ENCODE measurements at regions not wholly inside any gene's neighbourhood (a gene's known extent, or its start where the extent isn't known, plus 50 kb on each side); places are given as distances from the start of the nearest gene placed in this dataset.
"Not testable (repeated sequence)": the region's sequence is repeated elsewhere in the genome, so short reads cannot be mapped to it uniquely, and the experiment has no call there.

DNA sequence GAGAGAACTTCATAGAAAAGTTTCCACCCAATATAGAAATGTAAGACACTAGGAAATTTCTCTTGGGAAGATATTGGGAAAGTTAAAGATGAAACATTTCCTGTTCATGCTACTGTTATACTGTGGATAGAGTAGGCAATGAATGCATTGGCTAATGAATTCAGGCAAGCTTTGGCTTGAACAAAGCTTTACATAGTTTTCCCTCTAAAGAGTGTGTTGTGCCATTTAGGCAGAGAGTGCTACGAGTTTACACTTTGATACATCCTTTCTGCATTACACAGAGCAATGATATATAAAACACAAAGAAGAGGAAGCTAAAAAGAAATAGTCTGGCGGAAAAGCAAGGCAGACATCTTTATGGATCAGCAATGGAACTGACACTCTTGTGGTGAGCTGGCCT, 125.9 kb upstream of the SHH start:
- Histone ChIP-seq H3K4me3 (no peak overlapping the region), H3K27ac (no peak overlapping the region)

DNA sequence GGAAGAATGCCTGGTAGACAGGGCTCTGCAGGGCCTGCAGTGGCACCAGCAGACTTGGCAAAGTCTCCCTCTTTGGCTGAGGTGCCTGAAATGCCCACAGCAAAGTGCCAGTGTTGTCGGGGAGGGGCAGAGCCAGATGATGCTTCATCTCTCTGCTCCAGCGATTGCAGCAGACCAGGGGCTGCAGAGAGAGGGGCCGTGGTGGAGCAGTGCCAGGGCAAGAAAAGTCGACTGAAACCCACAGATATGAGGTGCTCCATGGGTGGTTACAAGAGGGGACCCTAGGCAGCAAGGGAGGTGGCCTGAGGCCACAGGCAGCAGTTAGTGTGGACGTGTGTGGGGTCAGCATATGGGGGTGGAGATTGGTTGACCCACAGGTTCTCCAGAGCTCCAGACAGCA, 123.5 kb upstream of the SHH start:
- Histone ChIP-seq H3K4me3 (no peak overlapping the region), H3K27ac (no peak overlapping the region)

DNA sequence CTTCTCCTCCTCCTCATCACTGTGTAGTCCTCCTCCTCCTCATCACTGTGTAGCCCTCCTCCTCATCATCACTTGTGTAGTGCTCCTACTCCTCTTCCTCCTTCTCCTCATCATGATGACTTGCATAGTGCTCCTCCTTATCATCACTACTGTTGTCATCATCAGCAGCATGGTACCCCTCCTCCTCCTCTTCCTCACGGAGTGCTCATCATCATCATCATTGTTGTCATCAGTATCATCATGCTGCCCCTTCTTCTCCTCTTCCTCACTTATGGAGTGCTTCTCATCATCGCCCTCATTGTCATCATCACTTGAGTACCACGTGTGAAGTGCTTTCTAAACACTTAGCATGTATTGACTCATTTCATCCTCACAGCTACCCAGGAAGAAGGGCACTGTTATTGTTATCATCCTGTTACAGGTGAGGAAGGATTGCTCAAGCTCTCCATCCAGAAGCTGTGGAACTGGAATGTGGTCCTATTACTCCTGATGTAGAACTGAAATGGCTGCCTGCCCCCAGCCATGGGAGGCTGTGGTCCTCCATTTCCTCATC, 122.8 kb upstream of the SHH start:
- Histone ChIP-seq H3K4me3 (no peak overlapping the region), H3K27ac (no peak overlapping the region)

DNA sequence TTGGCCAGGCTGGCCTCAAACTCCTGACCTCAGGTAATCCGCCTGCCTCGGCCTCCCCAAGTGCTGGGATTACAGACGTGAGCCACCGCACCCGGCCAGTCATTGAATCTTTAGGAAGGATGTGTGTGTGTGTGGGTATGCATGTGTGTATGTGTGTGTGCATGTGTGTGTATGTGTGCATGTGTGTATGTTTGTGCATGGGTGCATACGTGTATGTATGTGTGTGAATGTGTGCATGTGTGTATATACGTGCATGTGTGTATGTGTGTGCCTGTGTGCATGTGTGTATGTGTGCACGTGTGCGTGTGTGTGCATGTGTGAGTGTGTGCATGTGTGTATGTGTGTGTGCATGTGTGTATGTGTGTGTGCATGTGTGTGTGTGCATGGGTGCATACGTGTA, 120.1 kb upstream of the SHH start:
- not testable (repeated sequence) for H3K4me3 ChIP-seq, H3K27ac ChIP-seq

DNA sequence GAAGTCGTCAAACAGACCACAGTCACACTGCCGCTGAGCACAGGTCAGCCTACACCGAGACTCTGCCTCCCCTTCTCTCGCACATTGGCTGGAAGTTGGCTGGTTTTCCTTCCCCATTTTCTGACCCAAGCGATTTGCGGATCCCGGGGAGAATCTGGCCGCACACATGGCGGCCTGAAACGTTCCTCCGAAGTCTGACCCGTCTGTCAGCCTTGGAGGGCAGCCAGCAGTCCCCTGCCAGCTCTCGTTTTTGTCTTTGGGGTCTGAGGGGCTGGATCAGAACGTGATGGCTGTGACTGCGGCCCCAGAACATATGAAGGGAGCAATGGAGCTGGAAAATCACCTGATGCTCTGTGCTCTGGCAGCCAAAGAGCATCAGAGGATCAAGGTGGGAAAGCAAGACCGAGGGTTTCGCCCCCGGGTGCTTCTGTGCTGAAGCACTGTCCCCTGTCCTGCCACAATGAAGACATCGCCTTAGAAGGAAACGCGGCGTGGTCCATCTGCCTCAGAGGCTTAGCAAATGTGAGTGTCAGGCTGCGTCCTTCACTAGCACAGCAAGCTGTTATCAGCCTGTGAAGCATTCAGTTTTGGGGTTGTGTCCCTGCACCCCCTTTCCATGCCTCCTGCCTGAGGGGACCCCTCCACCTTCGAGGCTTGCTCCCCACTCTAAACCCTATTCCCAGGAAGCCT, 119.3 kb upstream of the SHH start:
- no peak overlapping the region for H3K27ac ChIP-seq
- no peak overlapping the region for H3K4me3 ChIP-seq

DNA sequence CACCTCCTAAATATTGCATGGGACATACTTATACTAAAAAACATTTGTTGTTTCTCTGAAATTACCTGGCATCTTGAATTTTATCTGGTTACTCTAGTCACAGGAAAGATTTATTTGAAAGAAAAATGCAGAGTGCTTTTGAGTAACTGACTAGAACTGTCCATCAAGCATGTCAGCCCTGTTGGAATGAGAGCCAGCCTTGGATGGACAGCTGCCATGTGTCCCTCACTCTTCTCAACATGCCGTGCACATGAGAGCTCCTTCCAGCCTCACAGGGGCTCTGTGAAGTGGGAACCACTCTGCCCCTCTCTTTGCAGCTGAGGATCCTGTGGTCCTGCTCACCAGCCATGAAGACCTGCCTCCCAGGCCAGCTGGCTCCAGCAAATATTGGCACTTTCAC, 118.3 kb upstream of the SHH start:
- Histone ChIP-seq H3K4me3 (no peak overlapping the region), H3K27ac (no peak overlapping the region)

DNA sequence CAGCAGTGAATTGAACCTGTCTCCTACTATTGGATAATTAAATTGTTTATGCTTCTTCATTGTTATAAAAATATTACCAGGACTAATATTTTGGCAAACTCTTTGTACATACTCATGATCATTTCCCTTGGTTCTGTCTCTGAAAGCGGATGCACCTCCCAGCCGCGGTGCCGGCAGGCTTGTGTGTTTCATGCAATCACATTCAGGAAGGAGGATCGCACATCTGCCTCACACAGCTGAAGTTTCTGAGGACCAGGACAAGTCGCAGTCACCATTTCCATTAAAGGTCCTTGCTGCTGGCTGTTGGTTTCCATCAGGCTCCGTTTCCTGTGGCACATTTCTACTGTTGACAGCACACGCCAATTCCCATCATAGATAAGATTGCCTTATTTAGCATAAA, 117.8 kb upstream of the SHH start:
- Histone ChIP-seq H3K27ac (no peak overlapping the region), H3K4me3 (no peak overlapping the region)

DNA sequence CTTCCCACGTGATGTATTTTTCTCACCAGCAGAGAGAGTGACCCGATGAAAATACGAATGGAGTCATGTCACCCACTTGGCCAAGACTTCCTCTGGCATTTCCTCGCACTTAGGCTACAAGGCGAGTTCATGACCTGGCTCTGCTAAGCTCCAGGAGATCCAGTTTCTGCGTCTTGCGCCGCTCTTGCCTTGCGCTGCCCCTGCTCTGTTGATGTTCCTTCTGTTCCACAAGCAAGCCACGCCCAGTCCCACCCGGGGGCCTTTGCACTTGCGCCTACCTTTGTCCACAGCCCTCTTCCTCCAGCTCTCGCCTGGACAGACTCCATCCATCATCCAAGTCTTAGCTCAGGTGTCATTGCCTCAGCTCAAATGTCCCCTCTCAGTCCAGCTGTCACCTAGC, 116.3 kb upstream of the SHH start:
- H3K27ac ChIP-seq = no peak overlapping the region
- H3K4me3 ChIP-seq = no peak overlapping the region

DNA sequence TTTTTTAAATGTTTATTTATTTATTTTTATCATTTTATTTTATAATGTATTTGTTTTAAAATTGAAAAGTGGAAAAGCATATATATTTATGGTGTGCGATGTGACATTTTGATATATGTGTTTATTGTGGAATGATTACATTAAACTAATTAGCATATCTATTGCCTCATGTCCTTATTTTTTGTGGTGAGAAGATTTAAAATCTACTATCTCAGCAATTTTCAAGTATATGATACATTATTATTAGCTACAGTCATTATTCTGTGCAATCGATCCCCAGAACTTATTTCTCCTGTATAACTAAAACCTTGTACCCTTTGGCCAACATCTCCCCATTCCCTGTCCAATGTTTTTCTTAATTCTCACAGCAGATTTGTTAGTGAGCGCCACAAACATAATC, 115.6 kb upstream of the SHH start:
- no peak overlapping the region for H3K27ac ChIP-seq
- H3K4me3 ChIP-seq = no peak overlapping the region

DNA sequence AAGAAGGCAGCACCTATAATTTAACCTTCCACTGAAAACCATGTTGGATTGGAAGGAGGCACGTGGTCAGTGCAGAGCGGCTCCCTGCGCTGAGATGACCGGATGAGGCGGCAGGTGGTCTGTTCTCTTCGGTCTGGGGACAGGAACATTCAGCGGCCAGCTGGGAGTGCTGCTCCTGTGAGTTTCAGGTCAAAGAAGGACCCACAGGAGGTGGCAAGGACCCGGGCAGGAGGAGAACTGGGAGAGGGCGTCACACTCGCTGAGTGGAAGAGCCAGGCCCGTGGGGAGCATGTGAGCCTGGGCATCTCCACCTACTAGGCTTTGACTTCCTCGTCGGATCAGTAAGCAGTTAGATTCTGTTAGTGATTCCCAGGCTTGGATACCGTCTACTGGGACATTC, 113.4 kb upstream of the SHH start:
- Histone ChIP-seq H3K4me3 (no peak overlapping the region), H3K27ac (no peak overlapping the region)

DNA sequence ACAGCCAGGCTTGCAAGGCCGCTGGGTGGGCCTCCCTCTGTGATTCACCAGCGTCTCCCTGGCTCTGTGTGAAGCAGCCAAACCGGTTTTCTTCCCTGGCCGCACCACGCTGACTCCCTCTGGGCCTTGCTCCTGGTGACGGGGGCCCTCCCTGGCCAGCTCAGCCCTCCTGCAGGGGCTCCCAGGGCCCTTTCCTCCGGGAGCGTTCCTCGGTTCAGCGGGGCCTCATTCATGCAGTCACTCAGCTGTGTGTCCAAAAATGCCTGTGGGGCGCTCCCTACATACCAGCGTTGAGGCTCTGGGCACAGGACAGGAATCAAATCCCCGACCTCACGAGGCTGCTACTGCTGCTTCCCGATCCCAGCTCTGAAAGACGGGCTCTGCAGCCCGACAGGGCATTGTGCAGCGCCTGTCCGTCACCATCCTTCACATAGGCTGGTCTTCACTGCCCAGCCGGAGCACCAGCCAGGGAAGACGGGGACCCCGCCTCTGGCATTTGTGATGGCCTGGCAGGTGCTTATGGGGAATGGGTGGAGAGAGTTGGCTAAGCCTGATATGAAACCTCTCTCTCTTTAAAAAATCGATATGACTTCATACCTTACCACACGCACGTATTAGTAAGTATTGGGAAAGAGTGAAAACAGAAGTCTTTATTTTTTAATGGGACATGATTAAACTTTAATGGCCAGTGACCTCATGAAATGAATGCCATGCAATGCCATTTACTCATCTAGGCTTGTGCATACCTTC, 110.0 kb upstream of the SHH start:
- Histone ChIP-seq H3K27ac (peak overlapping the region in 1 of 21 experiments; percentile 50), H3K4me3 (no peak overlapping the region)

DNA sequence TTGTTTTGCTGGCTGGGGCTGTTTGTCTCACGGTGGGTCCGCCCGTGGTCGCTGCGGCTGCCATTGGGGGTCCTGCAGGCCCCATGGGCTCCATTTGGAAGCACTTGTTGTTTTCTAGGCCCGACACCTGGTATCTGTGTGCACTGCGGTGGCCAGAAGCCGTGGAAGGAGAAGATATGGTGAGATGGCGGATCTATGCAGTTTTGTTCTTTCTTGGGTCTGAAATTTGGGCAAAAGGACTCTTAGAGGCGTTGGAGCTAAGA, 109.5 kb upstream of the SHH start:
- Histone ChIP-seq H3K4me3 (no peak overlapping the region), H3K27ac (peak overlapping the region in 1 of 21 experiments; percentile 50)

DNA sequence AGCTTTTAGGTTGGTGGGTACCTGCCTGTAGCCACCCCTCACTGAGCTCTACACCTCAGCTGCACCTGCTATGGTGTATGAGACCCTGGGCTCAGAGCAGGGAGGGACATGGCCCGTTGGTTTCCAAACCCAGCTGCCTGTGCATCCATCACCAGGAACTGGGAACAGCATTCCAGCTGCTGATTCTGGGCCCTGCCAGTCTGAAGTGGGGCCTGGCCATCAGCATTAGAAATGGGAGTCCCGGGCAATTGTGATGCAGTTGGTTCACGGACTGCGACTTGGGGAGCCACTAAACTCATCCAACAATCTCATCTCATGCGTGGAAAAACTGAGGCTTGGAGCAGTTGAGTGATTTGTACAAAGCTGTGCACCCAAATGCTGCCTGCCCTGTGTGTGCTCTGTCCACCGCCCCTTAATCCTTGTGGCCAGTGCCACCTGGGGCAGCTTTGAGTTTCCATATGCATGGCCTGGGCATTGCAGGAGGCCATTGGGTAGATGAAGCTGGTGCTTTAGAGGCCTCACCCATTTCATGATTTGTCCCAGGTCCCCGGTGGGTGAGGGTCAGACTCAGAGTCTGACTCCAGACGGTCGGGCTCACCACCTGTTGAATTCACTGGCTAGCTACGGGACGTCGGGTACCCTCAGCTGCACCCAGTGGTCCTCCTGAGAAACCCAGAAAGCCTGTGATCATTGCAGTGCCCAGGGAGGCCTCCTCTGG, 109.0 kb upstream of the SHH start:
- H3K27ac ChIP-seq = no peak overlapping the region
- no peak overlapping the region for H3K4me3 ChIP-seq

DNA sequence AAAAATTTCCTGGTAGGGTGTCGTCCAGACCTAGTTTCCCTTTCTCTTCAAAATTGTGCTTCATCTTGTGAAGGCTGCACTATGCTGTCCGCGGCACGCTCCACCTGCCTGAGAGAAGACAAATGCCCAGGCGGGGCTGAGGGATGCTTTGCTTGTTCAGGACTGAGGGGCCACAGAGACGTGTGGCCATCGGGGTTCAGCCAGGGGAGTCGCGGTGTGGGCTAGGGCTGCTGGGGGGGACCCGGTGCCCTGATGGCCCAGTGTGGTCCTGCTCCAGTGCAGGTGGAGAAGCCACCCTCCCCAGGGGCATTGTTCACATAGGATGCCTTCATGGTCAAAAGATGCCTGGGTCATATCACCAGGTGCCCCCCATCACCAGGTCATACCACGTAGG, 107.8 kb upstream of the SHH start:
- H3K4me3 ChIP-seq = no peak overlapping the region
- no peak overlapping the region for H3K27ac ChIP-seq

DNA sequence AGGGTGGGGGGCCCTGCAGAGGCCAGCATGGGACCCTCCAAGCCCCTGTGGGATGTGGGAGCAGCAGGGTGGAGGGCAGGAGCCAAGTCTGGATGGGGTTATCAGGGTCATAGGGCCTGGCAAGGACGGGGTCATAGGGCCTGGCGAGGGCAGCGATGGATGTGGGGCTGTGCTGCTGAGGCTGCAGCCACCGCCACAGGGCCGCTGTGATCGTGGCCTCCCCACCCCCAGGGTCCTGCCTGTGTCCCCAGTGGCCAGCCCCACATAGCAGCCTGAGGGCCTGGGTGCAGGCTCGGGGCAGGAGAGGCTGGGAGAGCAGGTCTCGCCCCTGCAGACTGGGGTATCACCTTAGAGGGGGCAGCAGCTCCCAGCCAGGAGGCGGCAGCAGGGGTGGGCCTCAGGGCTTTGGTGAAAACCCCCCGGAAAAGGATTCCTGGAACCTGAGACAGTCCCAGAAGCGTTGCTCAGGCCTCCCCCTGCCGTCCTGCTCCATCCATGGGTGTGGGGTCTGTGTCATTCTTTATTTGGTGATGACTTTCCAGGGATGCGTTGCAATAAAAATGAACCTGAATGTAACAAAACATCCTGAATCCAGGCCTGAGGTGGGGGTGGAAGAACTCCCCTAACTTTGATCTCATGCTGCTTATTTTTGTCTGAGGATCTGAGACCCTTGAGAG, 107.3 kb upstream of the SHH start:
- H3K27ac ChIP-seq = no peak overlapping the region
- H3K4me3 ChIP-seq = no peak overlapping the region

DNA sequence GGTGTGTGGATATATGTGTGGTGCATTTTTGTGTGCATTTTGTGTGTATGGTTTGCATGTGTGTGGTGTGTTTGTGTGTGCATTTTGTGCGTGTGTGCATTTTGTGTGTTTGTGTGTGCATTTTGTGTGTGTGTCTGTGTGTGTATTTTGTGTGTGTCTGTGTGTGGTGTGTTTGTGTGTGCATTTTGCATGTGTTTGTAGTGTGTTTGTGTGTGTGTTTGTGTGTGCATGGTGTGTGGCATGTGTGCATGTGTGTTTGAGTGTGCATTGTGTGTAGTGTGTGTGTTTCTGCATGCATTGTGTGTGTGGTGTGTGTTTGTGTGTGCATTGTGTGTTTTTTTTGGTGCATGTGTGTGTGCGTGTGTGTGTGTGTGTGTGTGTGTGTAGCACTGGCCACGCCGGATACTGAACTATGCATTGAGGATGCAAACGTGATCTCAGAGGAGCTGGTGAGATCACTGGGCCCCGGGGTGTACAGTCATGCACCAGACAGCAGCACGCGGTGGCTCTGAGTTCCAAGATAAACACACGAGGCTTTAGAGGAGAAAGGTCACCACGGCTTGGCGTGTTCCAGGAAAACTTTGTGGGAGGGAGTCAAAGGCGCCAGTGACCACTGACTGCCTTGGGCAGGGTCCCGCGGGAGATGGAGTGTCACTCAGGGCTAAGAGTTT, 106.6 kb upstream of the SHH start:
- no peak overlapping the region for H3K27ac ChIP-seq
- no peak overlapping the region for H3K4me3 ChIP-seq

DNA sequence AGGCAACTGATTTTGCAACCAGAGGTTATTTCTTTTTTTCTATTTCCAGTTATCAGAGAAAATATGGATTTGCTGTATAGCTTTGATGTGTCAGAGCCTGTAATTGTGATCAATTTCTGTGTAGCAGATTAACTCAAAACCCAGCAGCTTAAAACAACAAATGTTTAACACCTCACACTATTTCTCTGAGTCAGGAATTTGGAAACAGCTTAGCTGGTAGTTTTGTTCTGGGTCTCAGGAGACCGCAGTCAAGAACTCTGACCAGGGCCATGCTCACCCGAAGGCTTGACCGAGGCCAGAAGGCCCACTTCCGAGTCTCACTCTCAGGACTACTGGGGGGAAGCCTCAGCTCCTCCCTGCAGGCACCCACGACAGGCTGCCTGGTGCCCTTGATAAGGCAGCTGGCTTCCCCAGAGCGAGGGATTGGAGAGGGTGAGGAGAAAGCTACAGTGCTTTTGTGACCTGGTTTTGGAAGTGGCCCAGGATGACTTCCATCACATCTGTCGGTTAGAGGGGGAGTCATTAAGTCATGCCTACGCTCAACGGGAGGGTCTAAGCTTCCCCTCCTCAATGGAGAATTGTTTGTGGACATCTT, 105.7 kb upstream of the SHH start:
- H3K4me3 ChIP-seq = no peak overlapping the region
- H3K27ac ChIP-seq = no peak overlapping the region

DNA sequence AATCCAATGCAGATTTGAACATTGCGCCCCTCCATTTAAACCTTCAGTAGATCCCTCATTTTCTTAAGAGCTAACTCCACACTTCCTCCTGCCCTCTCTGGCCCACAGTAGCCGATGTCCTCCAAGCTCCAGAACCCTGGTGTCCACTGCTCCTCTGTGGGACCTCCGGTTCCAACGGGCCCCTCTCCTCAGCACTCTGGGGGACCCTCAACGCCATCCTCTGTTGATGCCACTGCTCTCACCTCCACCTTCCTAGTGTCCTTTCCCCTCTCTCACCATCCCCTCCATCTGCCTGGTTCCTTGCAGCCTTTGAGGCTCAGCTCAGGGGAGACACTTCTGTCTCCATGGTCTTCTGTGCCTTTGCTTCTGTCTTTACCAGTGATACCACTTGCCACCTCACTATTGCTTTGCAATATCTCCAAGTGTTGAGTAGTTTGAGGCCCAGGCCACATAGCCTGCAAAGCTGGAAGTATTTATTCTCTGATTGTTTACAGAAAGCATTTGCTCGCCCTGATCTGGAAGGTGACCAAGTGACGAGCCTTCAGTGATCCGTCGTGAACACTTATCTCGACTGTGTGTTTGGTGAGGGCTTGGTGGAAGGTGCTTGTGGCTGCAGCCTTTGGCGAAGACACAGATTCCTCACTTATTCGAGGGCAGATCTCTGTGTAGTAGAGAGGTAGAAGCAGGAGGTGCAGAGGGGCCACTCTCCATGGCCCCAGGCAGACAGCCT, 104.8 kb upstream of the SHH start:
- Histone ChIP-seq H3K4me3 (no peak overlapping the region), H3K27ac (no peak overlapping the region)

DNA sequence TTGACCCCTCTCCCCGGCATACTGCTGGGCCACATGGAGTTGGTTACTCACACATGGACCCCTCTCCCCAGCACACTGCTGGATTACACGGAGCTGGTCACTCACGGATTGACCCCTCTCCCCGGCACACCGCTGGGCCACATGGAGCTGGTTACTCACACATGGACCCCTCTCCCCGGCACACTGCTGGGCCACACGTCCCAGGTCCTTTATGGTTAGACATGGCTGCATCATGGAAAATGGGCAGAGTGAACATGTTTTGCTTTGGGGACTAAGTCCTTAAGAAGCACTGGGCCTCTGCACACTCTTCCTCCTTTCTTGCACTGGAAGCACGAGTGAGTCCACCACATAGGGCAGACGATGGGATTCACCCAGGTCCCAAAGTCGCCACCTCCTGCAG, 102.1 kb upstream of the SHH start:
- no peak overlapping the region for H3K4me3 ChIP-seq
- no peak overlapping the region for H3K27ac ChIP-seq
